ENCODE measurements at regions not wholly inside any gene's neighbourhood (a gene's known extent, or its start where the extent isn't known, plus 50 kb on each side); places are given as distances from the start of the nearest gene placed in this dataset.

DNA sequence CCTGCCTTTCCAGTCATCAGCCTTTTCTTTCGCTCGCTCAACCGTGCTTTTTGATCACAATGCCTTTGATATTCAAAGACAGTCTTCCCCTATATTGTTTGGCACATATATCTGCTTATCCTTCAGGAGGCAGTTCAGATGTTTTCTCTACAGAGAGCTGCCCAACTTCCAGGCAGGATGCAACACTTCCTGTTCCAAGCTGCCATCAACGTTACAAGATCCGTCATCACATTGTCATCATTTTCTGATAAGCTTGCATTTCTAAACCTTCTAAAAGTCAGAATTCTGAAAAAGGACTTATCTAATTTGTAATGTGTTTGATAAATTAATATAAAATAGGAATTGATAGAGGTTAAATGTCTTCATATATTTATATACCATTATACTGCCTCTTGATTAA, 574.2 kb downstream of the TBC1D4 start (continued):
- TF ChIP-seq CTBP2 (IDR thresholded peaks at IDR 0.05; ENCODE audit: borderline replicate concordance, insufficient read depth, insufficient read length, low read length) (no peak), ASH2L (IDR thresholded peaks at IDR 0.05; ENCODE audit: low read length) (no peak)
